Keratinocyte (primary cell): ENCODE measurements at regions not wholly inside any gene's neighbourhood (a gene's known extent, or its start where the extent isn't known, plus 50 kb on each side); places are given as distances from the start of the nearest gene placed in this dataset.

Experiments
- DNase-seq: peaks from one replicate; pipeline ENCODE4 v3.0.0-alpha.2; 2011; ENCODE audit warnings: low read depth, missing footprints, low spot score
- FAIRE-seq: peaks from 2 replicates; lab custom pipeline; 2011; peaks lifted over from hg19 to GRCh38; lab: Jason Lieb, UNC
- H2AFZ ChIP-seq: 2 replicates; pipeline ENCODE4 v1.6.0; 2012; ENCODE audit warnings: low read length, control low read depth, inconsistent platforms; ENCODE audit not compliant: control insufficient read depth
- H3K27ac ChIP-seq: 2 replicates; pipeline ENCODE4 v1.5.1; 2011; ENCODE audit warnings: low read length; ENCODE audit not compliant: control insufficient read depth, insufficient read depth
- H3K27me3 ChIP-seq: 3 replicates; pipeline ENCODE4 v1.6.0; 2011; ENCODE audit warnings: low read length; ENCODE audit not compliant: control insufficient read depth, insufficient read depth; ENCODE audit errors: extremely low read depth
- H3K36me3 ChIP-seq, 2 experiments: 2 replicates in 1 of 2; 3 replicates in 1 of 2; pipeline ENCODE4 v1.5.1; 2011; ENCODE audit warnings: low read length in 2 of 2, mild to moderate bottlenecking in 1 of 2; ENCODE audit not compliant: control insufficient read depth in 2 of 2, insufficient read depth in 2 of 2; ENCODE audit errors: extremely low read depth in 1 of 2
- H3K4me1 ChIP-seq: 3 replicates; pipeline ENCODE4 v1.5.1; 2011; ENCODE audit warnings: low read length; ENCODE audit not compliant: control insufficient read depth, insufficient read depth; ENCODE audit errors: extremely low read depth
- H3K4me2 ChIP-seq: 3 replicates; pipeline ENCODE4 v1.6.0; 2011; ENCODE audit warnings: low read depth, low read length; ENCODE audit not compliant: control insufficient read depth, insufficient read depth; ENCODE audit errors: extremely low read depth
- H3K4me3 ChIP-seq, 3 experiments: fragments of 200-600 bp in 1 of 3; sonication (generic) in 1 of 3; 2 replicates in 2 of 3; 3 replicates in 1 of 3; pipeline ENCODE4 v1.5.1; 2011 to 2016; ENCODE audit warnings: low read length in 3 of 3, mild to moderate bottlenecking in 3 of 3, control low read depth in 2 of 3, inconsistent platforms in 1 of 3, low read depth in 1 of 3, mixed read lengths in 1 of 3, mixed run types in 1 of 3, moderate library complexity in 1 of 3; ENCODE audit not compliant: control insufficient read depth in 2 of 3, insufficient read depth in 2 of 3; ENCODE audit errors: extremely low read depth in 1 of 3
- H3K79me2 ChIP-seq: 2 replicates; pipeline ENCODE4 v1.6.0; 2012; ENCODE audit warnings: low read length; ENCODE audit not compliant: control insufficient read depth, insufficient read depth
- H3K9ac ChIP-seq: 3 replicates; pipeline ENCODE4 v1.6.0; 2011; ENCODE audit warnings: low read length; ENCODE audit not compliant: control insufficient read depth, insufficient read depth; ENCODE audit errors: extremely low read depth
- H3K9me1 ChIP-seq: 3 replicates; pipeline ENCODE4 v1.6.0; 2011; ENCODE audit warnings: low read length; ENCODE audit not compliant: control insufficient read depth, insufficient read depth; ENCODE audit errors: extremely low read depth
- H3K9me3 ChIP-seq: 2 replicates; pipeline ENCODE4 v1.5.1; 2012; ENCODE audit warnings: low read depth, low read length; ENCODE audit not compliant: control insufficient read depth
- H4K20me1 ChIP-seq: 3 replicates; pipeline ENCODE4 v1.6.0; 2011; ENCODE audit warnings: low read length; ENCODE audit not compliant: control insufficient read depth, insufficient read depth; ENCODE audit errors: extremely low read depth
- CTCF ChIP-seq, 3 experiments: IDR thresholded peaks in 1 of 3; conservative IDR thresholded peaks in 1 of 3; optimal IDR thresholded peaks in 1 of 3; 2 replicates in 2 of 3; 3 replicates in 1 of 3; pipeline versions ENCODE3 to v1.5.1; 2011; ENCODE audit warnings: low read length in 3 of 3, mild to moderate bottlenecking in 3 of 3, moderate library complexity in 2 of 3, control low read depth in 1 of 3, inconsistent platforms in 1 of 3; ENCODE audit not compliant: insufficient read depth in 2 of 3; ENCODE audit errors: extremely low read depth in 1 of 3
- EZH2 ChIP-seq: IDR thresholded peaks from one replicate; pipeline ENCODE4 v1.6.1; 2012; ENCODE audit warnings: inconsistent platforms, mild to moderate bottlenecking, low read length, moderate library complexity
- dilution Hi-C: fragments of 300-500 bp; cut with MboI; formaldehyde crosslinking; loops from one replicate; pipeline ENCODE4 v1.7.0; 2020; ENCODE audit warnings: low sequenced_read_pairs; ENCODE audit not compliant: extremely low pct_ligation_motif_present

- DNase-seq (no peak), FAIRE-seq (no peak)
- H3K4me2 ChIP-seq: no peak overlapping the region
- no peak overlapping the region for H3K4me3 ChIP-seq
- no peaks in the 10 kb centered on the region for H3K79me2 ChIP-seq
- no peaks in the 10 kb centered on the region for H3K4me1 ChIP-seq
- H3K36me3 ChIP-seq: no peaks in the 10 kb centered on the region
- H2AFZ ChIP-seq: peak overlapping the region; percentile 12
- H3K9ac ChIP-seq: no peak overlapping the region
- H4K20me1 ChIP-seq: no peaks in the 10 kb centered on the region
- no peak for TF ChIP-seq CTCF (optimal IDR thresholded peaks at IDR 0.05 in 1 of 3, IDR thresholded peaks at IDR 0.05 in 1 of 3, conservative IDR thresholded peaks at IDR 0.05 in 1 of 3; ENCODE audit: extremely low read depth in 1 of 3, insufficient read depth in 2 of 3, low read length in 3 of 3)
- TF ChIP-seq EZH2: no peak
- no peaks in the 10 kb centered on the region for H3K9me1 ChIP-seq
- no peaks in the 10 kb centered on the region for H3K9me3 ChIP-seq
- dilution Hi-C loops: no loop called here
- no peaks in the 10 kb centered on the region for H3K27me3 ChIP-seq
- H3K27ac ChIP-seq: no peak overlapping the region
Observed at GRCh38 chr1:209276321-209276720, 307.2 kb upstream of the CAMK1G start.

- Histone ChIP-seq H3K27me3 (no peaks in the 10 kb centered on the region), H3K4me2 (no peak overlapping the region), H3K36me3 (no peaks in the 10 kb centered on the region), H3K4me3 (no peak overlapping the region), H3K9me3 (no peaks in the 10 kb centered on the region), H3K79me2 (no peaks in the 10 kb centered on the region), H3K9ac (no peak overlapping the region), H3K27ac (no peak overlapping the region), H3K4me1 (no peaks in the 10 kb centered on the region), H2AFZ (no peak overlapping the region), H3K9me1 (no peaks in the 10 kb centered on the region), H4K20me1 (no peaks in the 10 kb centered on the region)
- no peak for TF ChIP-seq CTCF (optimal IDR thresholded peaks at IDR 0.05 in 1 of 3, IDR thresholded peaks at IDR 0.05 in 1 of 3, conservative IDR thresholded peaks at IDR 0.05 in 1 of 3; ENCODE audit: extremely low read depth in 1 of 3, insufficient read depth in 2 of 3, low read length in 3 of 3)
- TF ChIP-seq EZH2: no peak
- no peak for DNase-seq
- FAIRE-seq: no peak
- dilution Hi-C loops: no loop called here
Observed at GRCh38 chr1:209277662-209278061, 305.9 kb upstream of the CAMK1G start.
